HG02642 (cell line): ENCODE measurements at regions not wholly inside any gene's neighbourhood (a gene's known extent, or its start where the extent isn't known, plus 50 kb on each side); places are given as distances from the start of the nearest gene placed in this dataset.
"Not testable (repeated sequence)": the region's sequence is repeated elsewhere in the genome, so short reads cannot be mapped to it uniquely, and the experiment has no call there.

Experiments
- ATAC-seq: cut with Tn5 transposase; IDR thresholded peaks from one replicate; pipeline ENCODE4 v1.9.1; 2021; ENCODE audit warnings: mild to moderate bottlenecking; ENCODE audit not compliant: unreplicated experiment, poor library complexity

GRCh38 chr6:114874410-114874809 is 531.6 kb upstream of the HS3ST5 start:
- ATAC-seq, result no peak

DNA sequence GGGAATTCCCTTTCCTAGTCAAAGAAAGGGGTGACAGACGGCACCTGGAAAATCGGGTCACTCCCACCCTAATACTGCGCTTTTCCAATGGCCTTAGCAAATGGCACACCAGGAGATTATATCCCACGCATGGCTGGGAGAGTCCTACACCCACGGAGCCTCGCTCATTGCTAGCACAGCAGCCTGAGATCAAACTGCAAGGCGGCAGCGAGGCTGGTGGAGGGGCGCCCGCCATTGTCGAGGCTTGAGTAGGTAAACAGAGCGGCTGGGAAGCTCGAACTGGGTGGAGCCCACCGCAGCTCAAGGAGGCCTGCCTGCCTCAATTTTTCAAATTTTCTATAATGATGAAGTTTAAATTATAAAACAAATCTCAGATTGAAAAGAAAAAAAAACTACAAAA is 522.7 kb upstream of the HS3ST5 start:
- ATAC-seq, result not testable (repeated sequence)

GRCh38 chr6:114863610-114864009 is 520.8 kb upstream of the HS3ST5 start:
- ATAC-seq, result no peak

DNA sequence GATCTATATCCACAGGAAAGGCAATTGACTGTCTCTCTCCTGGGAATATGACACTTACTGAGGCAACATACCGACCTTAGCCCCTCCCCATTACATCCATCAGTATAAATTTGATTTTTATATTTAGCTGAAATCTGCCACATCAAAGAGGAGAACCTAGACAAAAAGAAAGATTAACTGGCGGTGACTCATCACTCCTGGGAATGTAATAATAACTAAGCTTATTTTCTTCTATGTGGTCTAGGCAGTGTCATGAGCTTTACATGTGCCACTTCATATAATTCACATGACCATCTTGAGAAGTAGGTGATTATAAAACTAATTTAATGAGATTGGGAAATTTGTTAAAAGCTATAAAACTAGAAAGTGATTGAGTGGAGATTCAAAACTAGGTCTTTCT is 520.0 kb upstream of the HS3ST5 start:
- ATAC-seq, result no peak

- ATAC-seq, result no peak
Observed at GRCh38 chr6:114862064-114862463, 519.2 kb upstream of the HS3ST5 start.

- no peak for ATAC-seq
Observed at GRCh38 chr6:114844359-114844758, 501.5 kb upstream of the HS3ST5 start.

DNA sequence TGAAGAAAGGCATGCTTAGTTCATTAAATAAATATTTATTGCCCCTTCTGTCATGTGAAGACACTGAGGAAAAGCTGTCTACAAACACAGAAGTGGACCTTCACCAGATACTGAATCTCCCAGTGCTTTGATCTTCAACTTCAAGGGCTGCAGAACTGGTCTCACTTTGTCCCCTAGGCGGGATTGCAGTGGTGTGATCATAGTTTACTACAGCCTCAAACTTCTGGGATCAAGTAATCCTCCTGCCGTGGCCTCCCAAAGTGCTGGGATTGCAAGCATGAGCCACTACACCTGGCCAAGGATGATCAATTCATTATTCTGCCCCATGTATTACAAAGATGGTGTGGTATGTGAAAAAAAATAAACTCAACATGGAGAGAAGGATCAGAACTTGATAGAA is 496.2 kb upstream of the HS3ST5 start:
- no peak for ATAC-seq

GRCh38 chr6:114833211-114833610 is 490.4 kb upstream of the HS3ST5 start:
- no peak for ATAC-seq

- no peak for ATAC-seq
Observed at GRCh38 chr6:114830515-114830914, 487.7 kb upstream of the HS3ST5 start.

GRCh38 chr6:114827135-114827534 is 484.3 kb upstream of the HS3ST5 start:
- ATAC-seq, result no peak

GRCh38 chr6:114824409-114824808 is 481.6 kb upstream of the HS3ST5 start:
- no peak for ATAC-seq

GRCh38 chr6:114816678-114817077 is 473.9 kb upstream of the HS3ST5 start:
- no peak for ATAC-seq

GRCh38 chr6:114810468-114810867 is 467.6 kb upstream of the HS3ST5 start:
- ATAC-seq, result no peak

- not testable (repeated sequence) for ATAC-seq
Observed at GRCh38 chr6:114805426-114805825, 462.6 kb upstream of the HS3ST5 start.

DNA sequence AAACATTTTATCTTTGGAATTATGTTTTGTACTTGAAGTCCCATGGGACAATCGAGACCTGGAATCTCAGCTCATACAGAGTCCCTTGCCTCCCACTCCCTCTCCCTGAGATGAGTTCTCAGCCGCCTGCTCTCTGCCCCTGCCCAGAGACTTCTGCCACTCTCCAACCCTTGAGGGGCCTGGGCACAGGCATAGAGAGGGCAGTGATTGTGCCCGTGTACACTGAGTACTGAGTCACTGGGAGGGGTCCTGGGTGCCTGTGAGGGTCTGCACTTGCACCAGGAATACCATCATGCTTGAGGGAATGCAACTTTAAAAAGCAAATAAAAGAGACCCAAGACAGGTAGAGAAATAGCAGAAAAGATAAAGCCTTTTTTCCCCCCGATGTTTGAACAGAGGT is 453.8 kb upstream of the HS3ST5 start:
- ATAC-seq, result no peak

GRCh38 chr6:114793428-114793827 is 450.6 kb upstream of the HS3ST5 start:
- no peak for ATAC-seq

- ATAC-seq, result no peak
Observed at GRCh38 chr6:114785235-114786127, 442.7 kb upstream of the HS3ST5 start.

DNA sequence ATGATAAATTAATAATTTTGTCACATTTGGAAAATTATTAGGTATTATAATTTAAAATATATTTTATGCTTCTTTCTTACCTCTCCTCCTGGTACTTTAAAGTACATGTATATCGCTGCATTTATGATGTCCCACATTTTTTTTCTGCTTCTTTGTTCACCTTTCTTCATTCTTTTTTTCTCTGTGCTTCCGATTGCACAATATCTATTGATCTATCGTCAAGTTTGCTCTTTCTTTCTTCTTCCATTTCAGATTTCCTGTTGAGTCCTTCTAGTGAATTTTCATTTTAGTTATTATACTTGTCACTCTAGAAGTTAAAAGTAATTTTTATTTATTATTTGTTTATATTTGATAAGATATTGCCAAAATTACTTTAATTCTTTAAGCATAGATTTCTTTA is 441.0 kb upstream of the HS3ST5 start:
- no peak for ATAC-seq

DNA sequence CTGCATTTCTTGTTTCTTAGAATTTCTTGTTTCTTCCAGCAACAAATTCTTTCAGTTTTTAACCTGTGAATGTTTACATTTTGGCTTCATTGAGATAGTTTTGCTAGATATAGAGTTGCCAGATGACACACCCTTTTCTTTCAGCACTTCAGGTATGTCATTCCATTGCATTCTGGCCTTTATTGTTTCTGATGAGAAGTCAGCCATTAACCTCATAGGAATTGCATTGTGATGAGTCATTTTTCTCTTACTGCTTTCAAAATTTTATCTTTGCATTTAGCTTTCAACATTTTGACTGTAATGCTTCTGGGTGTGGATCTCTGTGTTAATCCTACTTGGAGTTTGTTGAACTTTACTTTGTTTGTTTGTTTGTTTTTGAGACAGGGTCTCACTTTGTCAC is 440.3 kb upstream of the HS3ST5 start:
- no peak for ATAC-seq

- ATAC-seq, result no peak
Observed at GRCh38 chr6:114764866-114765265, 422.0 kb upstream of the HS3ST5 start.

- ATAC-seq, result no peak
Observed at GRCh38 chr6:114762145-114762544, 419.3 kb upstream of the HS3ST5 start.

GRCh38 chr6:114747995-114748625 is 405.3 kb upstream of the HS3ST5 start:
- no peak for ATAC-seq
